ENCODE measurements at regions not wholly inside any gene's neighbourhood (a gene's known extent, or its start where the extent isn't known, plus 50 kb on each side); places are given as distances from the start of the nearest gene placed in this dataset.
"Not testable (repeated sequence)": the region's sequence is repeated elsewhere in the genome, so short reads cannot be mapped to it uniquely, and the experiment has no call there.

- CTCF ChIA-PET, result no interaction called here
- Mint-ChIP-seq H3K4me1 (ENCODE audit: low read depth, unreplicated experiment) (peaks cover 8% of the 10 kb centered on the region), H3K27me3 (ENCODE audit: unreplicated experiment) (peaks cover 46% of the 10 kb centered on the region), H3K36me3 (ENCODE audit: insufficient read depth, unreplicated experiment) (no peaks in the 10 kb centered on the region), H3K27ac (ENCODE audit: unreplicated experiment) (no peak overlapping the region), H3K4me3 (ENCODE audit: low read depth, unreplicated experiment) (no peak overlapping the region), H3K9me3 (ENCODE audit: low read depth, unreplicated experiment) (peaks cover 11% of the 10 kb centered on the region)
- DNase-seq, result no peak
- intact Hi-C loops (cut with micrococcal nuclease; ENCODE audit: unreplicated experiment), result no loop called here
- no peak for TF ChIP-seq CTCF (IDR thresholded peaks at IDR 0.05; ENCODE audit: unreplicated experiment)
- no TSS peak for BruUV-seq (replicated peaks)
These were observed 199.1 kb downstream of the FAM43A start for GRCh38 chr3:194884649-194885315.

DNA sequence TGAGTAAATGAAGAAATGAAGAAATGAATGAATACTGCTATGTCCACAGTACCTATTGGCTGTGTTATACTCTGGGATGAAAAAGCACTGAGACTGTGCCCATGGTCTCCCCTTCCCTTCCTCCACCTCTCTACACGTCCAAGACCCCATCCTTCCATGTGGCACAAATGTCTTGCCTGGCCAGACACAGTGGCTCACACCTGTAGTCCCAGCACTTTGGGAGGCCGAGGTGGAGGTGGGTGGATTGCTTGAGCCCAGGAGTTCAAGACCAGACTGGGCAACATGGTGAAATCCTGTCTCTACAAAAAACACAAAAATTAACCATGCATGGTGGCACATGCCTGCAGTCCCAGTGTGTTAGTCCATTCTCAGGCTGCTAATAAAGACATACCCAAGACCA, 200.1 kb downstream of the FAM43A start:
- BruUV-seq (replicated peaks), result no TSS peak
- DNase-seq, result no peak
- Mint-ChIP-seq H3K4me3 (ENCODE audit: low read depth, unreplicated experiment) (no peak overlapping the region), H3K27me3 (ENCODE audit: unreplicated experiment) (peaks cover 41% of the 10 kb centered on the region), H3K36me3 (ENCODE audit: insufficient read depth, unreplicated experiment) (no peaks in the 10 kb centered on the region), H3K4me1 (ENCODE audit: low read depth, unreplicated experiment) (peaks cover 8% of the 10 kb centered on the region), H3K27ac (ENCODE audit: unreplicated experiment) (no peak overlapping the region), H3K9me3 (ENCODE audit: low read depth, unreplicated experiment) (peaks cover 11% of the 10 kb centered on the region)
- CTCF ChIA-PET, result no interaction called here
- TF ChIP-seq CTCF (IDR thresholded peaks at IDR 0.05; ENCODE audit: unreplicated experiment), result no peak
- intact Hi-C loops (cut with micrococcal nuclease; ENCODE audit: unreplicated experiment), result no loop called here

DNA sequence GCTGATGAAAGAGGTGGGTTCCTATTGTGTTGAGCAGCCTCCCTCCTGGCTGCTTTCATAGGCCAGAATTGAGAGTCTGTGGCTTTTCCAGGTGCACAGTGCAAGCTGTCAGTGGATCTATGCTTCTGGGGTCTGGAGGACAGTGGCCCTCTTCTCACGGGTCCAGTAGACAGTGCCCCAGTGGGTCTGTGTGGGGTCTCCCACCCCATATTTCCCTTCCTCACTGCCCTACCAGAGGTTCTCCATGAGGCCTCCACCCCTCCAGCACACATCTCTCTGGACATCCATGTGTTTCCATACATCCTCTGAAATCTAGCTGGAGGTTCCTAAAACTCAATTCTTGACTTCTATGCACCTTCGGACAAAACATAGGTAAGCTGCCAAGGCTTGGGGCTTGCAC, 201.2 kb downstream of the FAM43A start:
- BruUV-seq (replicated peaks), result no TSS peak
- no peak overlapping the region for H3K4me3 Mint-ChIP-seq (ENCODE audit: low read depth, unreplicated experiment)
- no peak for TF ChIP-seq CTCF (IDR thresholded peaks at IDR 0.05; ENCODE audit: unreplicated experiment)
- no peak overlapping the region for H3K27ac Mint-ChIP-seq (ENCODE audit: unreplicated experiment)
- intact Hi-C loops (cut with micrococcal nuclease; ENCODE audit: unreplicated experiment), result no loop called here
- no peak for DNase-seq
- H3K27me3 Mint-ChIP-seq (ENCODE audit: unreplicated experiment), result peaks cover 35% of the 10 kb centered on the region
- H3K4me1 Mint-ChIP-seq (ENCODE audit: low read depth, unreplicated experiment), result peaks cover 8% of the 10 kb centered on the region
- H3K36me3 Mint-ChIP-seq (ENCODE audit: insufficient read depth, unreplicated experiment), result no peaks in the 10 kb centered on the region
- CTCF ChIA-PET, result no interaction called here
- H3K9me3 Mint-ChIP-seq (ENCODE audit: low read depth, unreplicated experiment), result peaks cover 11% of the 10 kb centered on the region

DNA sequence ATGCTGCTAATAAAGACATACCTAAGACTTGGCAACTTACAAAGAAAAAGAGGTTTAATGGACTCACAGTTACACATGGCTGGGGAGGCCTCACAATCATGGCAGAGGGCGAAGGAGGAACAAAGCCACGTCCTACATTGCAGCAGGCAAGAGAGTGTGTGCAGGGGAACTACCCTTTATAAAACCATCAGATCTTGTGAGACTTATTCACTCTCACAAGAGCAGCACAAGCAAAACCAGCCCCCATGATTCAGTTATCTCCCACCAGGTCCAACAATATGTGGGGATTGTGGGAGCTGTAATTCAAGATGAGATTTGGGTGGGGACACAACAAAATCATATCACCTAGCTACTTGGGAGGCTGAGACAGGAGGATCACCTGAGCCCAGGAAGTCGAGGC, 202.4 kb downstream of the FAM43A start:
- BruUV-seq (replicated peaks); intact Hi-C loops (cut with micrococcal nuclease; ENCODE audit: unreplicated experiment); H3K4me1 Mint-ChIP-seq (ENCODE audit: low read depth, unreplicated experiment); H3K36me3 Mint-ChIP-seq (ENCODE audit: insufficient read depth, unreplicated experiment); CTCF ChIA-PET; DNase-seq; H3K4me3 Mint-ChIP-seq (ENCODE audit: low read depth, unreplicated experiment); H3K27ac Mint-ChIP-seq (ENCODE audit: unreplicated experiment): not testable (repeated sequence)
- H3K9me3 Mint-ChIP-seq (ENCODE audit: low read depth, unreplicated experiment), result peaks cover 10% of the 10 kb centered on the region
- H3K27me3 Mint-ChIP-seq (ENCODE audit: unreplicated experiment), result peaks cover 22% of the 10 kb centered on the region

DNA sequence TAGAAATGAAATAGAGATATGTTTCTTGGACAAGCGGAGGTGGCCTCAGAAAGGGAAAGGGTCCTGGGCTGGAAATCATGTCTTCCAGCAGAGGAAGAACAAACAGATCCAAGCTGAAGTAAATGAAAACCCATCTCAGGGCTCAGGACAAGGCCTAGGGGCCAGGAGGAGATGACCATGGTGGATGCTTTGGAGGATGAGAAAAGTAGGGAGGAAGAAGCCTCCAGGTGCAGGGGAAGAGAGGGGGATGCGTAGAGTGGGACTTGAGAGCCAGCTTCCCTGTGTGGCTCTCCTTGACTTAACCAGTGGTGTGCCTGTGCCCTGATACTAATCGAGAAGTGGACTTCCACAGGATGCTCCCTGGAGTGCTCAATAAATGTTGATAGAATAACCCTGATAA, 203.2 kb downstream of the FAM43A start:
- intact Hi-C loops (cut with micrococcal nuclease; ENCODE audit: unreplicated experiment), result no loop called here
- CTCF ChIA-PET, result interaction anchor here (0.7 kb wide), 1 partner anchor 49 kb away, joined by 3 read pairs; no protein-coding TSS in a partner anchor
- no TSS peak for BruUV-seq (replicated peaks)
- Mint-ChIP-seq H3K27ac (ENCODE audit: unreplicated experiment) (no peak overlapping the region), H3K9me3 (ENCODE audit: low read depth, unreplicated experiment) (peaks cover 4% of the 10 kb centered on the region), H3K4me1 (ENCODE audit: low read depth, unreplicated experiment) (peaks cover 8% of the 10 kb centered on the region), H3K27me3 (ENCODE audit: unreplicated experiment) (peaks cover 14% of the 10 kb centered on the region), H3K4me3 (ENCODE audit: low read depth, unreplicated experiment) (no peak overlapping the region), H3K36me3 (ENCODE audit: insufficient read depth, unreplicated experiment) (no peaks in the 10 kb centered on the region)
- DNase-seq, result no peak
- no peak for TF ChIP-seq CTCF (IDR thresholded peaks at IDR 0.05; ENCODE audit: unreplicated experiment)
